ENCODE measurements at regions not wholly inside any gene's neighbourhood (a gene's known extent, or its start where the extent isn't known, plus 50 kb on each side); places are given as distances from the start of the nearest gene placed in this dataset.

GRCh38 chr4:89422441-89422990, 114.9 kb upstream of the GPRIN3 start:
- DNase-seq (ENCODE audit: low read depth) = no peak

GRCh38 chr4:89420507-89420906, 112.9 kb upstream of the GPRIN3 start:
- no peak for DNase-seq (ENCODE audit: low read depth)

- DNase-seq (ENCODE audit: low read depth) = no peak
Observed at GRCh38 chr4:89419111-89419695, 111.6 kb upstream of the GPRIN3 start.

- DNase-seq (ENCODE audit: low read depth) = no peak
Observed at GRCh38 chr4:89416960-89417359, 109.4 kb upstream of the GPRIN3 start.

- DNase-seq (ENCODE audit: low read depth) = no peak
Observed at GRCh38 chr4:89413518-89413917, 105.9 kb upstream of the GPRIN3 start.

- DNase-seq (ENCODE audit: low read depth) = no peak
Observed at GRCh38 chr4:89411539-89412309, 104.1 kb upstream of the GPRIN3 start.

GRCh38 chr4:89410687-89411086, 103.1 kb upstream of the GPRIN3 start:
- DNase-seq (ENCODE audit: low read depth) = no peak

- no peak for DNase-seq (ENCODE audit: low read depth)
Observed at GRCh38 chr4:89404530-89404929, 96.9 kb upstream of the GPRIN3 start.

- DNase-seq (ENCODE audit: low read depth) = no peak
Observed at GRCh38 chr4:89403826-89404225, 96.2 kb upstream of the GPRIN3 start.

GRCh38 chr4:89400287-89401035, 92.9 kb upstream of the GPRIN3 start:
- DNase-seq (ENCODE audit: low read depth) = no peak

- no peak for DNase-seq (ENCODE audit: low read depth)
Observed at GRCh38 chr4:89398644-89399043, 91.0 kb upstream of the GPRIN3 start.

- DNase-seq (ENCODE audit: low read depth) = no peak
Observed at GRCh38 chr4:89398146-89398545, 90.5 kb upstream of the GPRIN3 start.

- no peak for DNase-seq (ENCODE audit: low read depth)
Observed at GRCh38 chr4:89397441-89397840, 89.8 kb upstream of the GPRIN3 start.

- no peak for DNase-seq (ENCODE audit: low read depth)
Observed at GRCh38 chr4:89382439-89382838, 74.8 kb upstream of the GPRIN3 start.

- no peak for DNase-seq (ENCODE audit: low read depth)
Observed at GRCh38 chr4:89380980-89381379, 73.4 kb upstream of the GPRIN3 start.

- no peak for DNase-seq (ENCODE audit: low read depth)
Observed at GRCh38 chr4:89379511-89380044, 72.0 kb upstream of the GPRIN3 start.

GRCh38 chr4:89373394-89373793, 65.8 kb upstream of the GPRIN3 start:
- DNase-seq (ENCODE audit: low read depth) = no peak

- no peak for DNase-seq (ENCODE audit: low read depth)
Observed at GRCh38 chr4:89371614-89372013, 64.0 kb upstream of the GPRIN3 start.

- no peak for DNase-seq (ENCODE audit: low read depth)
Observed at GRCh38 chr4:89369581-89369980, 62.0 kb upstream of the GPRIN3 start.

GRCh38 chr4:89368861-89369260, 61.3 kb upstream of the GPRIN3 start:
- no peak for DNase-seq (ENCODE audit: low read depth)

GRCh38 chr4:89365776-89366175, 58.2 kb upstream of the GPRIN3 start:
- DNase-seq (ENCODE audit: low read depth) = no peak

GRCh38 chr4:89365375-89365774, 57.8 kb upstream of the GPRIN3 start:
- DNase-seq (ENCODE audit: low read depth) = no peak

GRCh38 chr4:89364541-89364940, 56.9 kb upstream of the GPRIN3 start:
- no peak for DNase-seq (ENCODE audit: low read depth)
